GM18507 (cell line): ENCODE measurements at regions not wholly inside any gene's neighbourhood (a gene's known extent, or its start where the extent isn't known, plus 50 kb on each side); places are given as distances from the start of the nearest gene placed in this dataset.
"Not testable (repeated sequence)": the region's sequence is repeated elsewhere in the genome, so short reads cannot be mapped to it uniquely, and the experiment has no call there.

ENCODE experiments used
- DNase-seq: peaks from one replicate; pipeline ENCODE4 v3.0.0; 2011; ENCODE audit warnings: low read depth; ENCODE audit not compliant: insufficient read length; ENCODE audit errors: extremely low spot score
- FAIRE-seq: peaks from 2 replicates; lab custom pipeline; 2011; peaks lifted over from hg19 to GRCh38; lab: Jason Lieb, UNC

DNA sequence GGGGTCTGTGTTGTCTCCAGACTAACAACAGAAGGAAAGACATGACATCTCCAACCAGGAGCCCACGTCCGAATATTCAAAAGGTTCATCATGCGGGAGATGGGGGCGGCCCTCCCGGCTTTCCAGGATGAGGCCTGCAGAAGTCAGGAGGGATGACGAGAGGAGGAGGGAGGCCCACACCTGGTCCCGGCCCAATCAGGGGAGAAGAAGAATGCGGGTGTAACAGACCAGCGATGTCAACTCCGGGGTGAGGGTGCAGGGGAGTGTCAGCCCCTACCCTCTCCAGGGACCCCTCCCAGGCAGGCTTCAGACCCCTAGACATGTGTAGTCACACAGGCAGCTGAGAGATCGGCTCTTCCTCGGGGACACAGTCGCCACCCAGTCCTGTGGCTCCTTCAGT, 275.3 kb upstream of the ZNF507 start:
- FAIRE-seq (no peak), DNase-seq (no peak)

DNA sequence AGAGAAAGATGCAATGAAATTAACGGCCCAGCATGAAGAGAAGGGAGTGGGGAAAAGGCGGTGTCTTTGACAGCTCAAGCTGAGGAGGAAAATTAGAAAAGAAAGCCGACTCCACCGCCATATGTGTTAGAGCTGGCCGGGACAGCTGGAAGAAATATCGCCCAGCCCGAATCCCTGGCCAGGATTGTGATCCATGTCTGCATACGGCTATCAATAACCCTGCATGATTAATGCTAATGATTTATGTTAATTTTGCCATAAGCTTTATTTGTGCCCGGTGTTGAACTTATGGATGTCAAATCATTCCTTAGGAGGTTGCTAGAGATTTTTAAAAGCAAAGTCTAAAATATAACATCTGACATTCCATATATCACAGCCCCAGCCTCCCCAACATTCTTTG, 263.4 kb upstream of the ZNF507 start:
- DNase-seq: no peak
- FAIRE-seq: no peak

DNA sequence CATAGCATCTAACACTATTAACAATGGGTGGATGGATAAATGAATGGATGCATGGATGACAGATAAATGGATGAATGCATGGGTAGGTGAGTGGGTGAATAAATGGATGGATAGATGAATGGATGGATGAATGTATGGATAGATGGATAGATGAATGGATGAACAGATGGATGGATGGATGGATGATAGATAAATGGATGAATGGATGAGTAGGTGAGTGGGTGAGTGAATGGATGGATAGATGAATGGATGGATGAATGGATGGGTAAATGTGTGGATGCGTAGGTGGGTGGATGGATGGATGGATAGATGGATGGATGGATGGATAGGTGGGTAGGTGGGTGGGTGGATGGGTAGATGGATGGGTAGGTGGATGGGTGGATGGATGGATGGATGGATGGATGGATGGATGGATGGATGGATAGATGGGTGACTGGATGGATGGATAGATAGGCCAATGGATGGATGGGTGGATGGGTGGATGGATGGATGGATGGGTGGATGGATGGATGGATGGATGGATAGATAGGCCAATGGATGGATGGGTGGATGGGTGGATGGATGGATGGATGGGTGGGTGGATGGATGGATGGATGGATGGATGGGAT, 260.6 kb upstream of the ZNF507 start:
- DNase-seq, FAIRE-seq: not testable (repeated sequence)

DNA sequence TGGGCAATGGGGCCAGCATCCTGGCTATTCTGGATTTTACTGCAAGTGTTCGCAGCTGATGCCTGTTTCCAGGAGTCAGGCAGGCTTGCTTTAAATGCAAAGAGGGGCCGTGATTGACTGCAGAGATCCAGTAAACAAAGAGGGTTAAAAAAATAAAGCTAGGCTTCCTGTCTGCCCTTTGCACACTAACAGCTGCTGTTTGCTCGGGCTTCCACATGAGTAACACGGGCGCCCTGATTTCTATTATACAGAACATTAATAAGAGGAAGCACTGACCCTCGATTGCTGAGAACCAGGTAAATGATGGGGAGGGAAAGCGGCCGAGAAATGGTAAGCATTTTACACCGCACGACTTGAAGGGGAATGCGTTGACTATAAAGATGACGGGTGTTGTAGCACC, 254.2 kb upstream of the ZNF507 start:
- FAIRE-seq (no peak), DNase-seq (no peak)

DNA sequence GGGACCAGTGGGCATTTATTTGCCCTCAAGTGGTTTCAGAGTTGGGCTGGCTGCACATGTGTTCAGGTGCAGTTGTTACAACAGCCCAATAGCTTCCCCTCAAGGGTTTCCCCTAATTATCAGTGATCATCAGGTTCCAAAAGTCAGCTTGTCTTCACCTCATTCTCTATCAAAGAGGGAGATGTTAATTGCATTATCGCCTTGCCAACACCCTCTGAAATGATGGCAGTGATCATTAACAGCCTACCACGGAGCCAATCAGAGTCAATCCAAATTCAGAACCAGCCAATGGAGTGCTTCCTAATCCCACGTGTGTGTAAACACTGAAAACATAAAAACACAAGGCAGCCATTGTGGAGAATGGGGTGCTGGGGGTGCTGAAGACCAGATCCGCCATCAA, 248.4 kb upstream of the ZNF507 start:
- DNase-seq: no peak
- no peak for FAIRE-seq

DNA sequence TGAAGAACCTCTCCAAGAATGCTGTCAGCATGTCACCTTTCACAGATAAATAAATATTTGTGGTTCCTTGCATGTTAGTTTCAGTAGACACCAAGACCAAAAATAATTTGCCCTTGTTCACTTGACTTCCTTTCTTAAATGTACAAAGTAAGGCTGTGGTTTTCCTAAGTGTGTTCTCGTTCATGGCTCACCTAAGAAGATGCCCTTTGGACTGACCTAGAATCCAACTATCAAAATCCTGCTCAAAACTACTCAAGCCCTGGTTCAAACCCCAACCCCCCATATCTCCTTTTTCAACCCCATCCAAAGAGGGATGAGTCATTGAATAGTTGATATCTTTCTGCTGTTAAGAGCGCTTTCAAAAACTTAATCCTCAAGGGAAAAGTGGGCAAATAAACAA, 247.8 kb upstream of the ZNF507 start:
- no peak for DNase-seq
- FAIRE-seq: no peak

DNA sequence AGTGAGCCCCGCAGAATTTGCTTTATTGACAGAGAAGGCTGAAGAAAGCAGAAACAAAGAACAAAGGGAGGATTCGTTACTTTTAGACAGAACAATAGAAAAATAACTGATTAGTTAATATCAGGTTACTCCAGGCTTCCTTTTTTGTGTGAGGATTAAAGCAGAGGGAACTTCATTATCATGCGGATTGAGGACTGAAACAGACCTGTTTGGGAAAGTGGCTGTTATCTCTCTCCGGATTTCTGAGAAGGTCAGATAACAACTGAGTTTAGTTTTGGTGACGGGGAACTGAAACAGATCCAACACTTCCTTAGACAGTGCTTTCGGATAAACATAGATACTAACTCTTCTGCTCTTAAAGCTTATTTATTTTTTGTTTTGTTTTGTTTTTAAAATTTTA, 246.4 kb upstream of the ZNF507 start:
- no peak for DNase-seq
- FAIRE-seq: no peak

DNA sequence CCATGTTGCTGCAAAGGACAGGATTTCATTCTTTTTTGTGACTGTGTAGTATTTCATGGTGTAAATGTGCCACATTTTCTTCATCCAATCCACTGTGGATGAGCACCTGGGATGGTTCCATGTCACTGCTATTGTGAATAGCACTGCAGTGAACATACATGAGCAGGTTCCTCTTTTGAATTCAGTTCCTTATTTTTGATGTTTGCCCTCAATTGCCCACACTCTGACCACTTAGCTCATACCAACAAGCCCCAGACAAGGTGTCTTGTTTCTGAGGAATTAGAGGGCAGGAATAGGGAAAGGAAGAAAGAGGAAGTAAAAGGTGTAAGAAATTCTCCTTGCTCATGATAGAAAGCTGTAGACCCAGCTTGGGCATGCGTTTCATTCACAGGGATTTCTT, 244.2 kb upstream of the ZNF507 start:
- no peak for DNase-seq
- no peak for FAIRE-seq

DNA sequence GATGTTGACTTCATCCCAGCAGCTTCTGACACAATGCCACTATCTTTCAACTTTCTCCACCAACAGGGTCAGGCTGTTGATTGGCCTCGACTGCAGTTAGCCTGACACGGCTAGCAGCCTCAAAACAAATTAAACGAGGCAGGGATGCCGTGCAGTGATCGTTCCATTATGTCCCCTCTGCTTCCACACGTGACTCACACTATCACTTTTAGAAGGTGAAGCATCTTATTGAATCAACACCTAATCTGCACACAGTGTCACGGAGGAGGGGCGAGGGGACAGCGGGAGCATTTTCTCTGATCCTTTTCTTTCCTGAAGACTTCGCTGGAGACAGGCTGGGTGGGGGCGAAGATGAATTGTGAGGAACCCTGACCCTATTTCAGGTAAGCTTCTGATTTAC, 241.9 kb upstream of the ZNF507 start:
- no peak for DNase-seq
- FAIRE-seq: no peak

DNA sequence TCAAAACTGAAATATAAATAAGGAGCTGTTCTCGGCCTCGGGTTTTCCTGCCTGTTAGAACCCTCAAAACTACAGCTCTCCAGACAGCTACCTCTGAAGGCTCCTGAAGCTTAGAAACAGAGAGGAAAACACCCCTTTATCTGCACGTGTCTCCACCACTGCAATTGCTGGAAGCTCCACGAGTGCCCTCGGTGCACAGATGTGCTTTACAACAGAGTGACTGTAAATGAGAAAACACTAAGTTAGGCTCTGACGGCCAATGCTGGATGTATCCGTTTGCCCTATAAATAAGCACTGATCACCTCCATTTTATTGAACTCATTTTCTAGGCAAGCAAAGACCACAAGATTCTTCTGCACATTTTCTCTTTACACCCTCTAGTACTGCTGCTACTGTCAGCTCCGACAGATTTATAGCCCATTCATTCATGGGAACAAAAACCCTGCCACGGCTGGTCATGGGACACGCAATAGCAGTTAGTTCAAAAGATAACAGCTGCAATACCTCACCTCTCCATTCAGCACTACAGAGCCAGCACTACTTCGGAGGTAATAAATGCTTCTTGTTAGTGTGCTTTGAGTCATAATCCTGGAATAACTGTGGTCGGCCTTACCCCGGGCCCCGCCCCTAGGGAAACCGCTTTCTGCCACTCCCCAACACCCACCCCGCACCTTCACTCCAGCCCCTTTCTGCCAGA, 241.1 kb upstream of the ZNF507 start:
- FAIRE-seq (no peak), DNase-seq (no peak)

DNA sequence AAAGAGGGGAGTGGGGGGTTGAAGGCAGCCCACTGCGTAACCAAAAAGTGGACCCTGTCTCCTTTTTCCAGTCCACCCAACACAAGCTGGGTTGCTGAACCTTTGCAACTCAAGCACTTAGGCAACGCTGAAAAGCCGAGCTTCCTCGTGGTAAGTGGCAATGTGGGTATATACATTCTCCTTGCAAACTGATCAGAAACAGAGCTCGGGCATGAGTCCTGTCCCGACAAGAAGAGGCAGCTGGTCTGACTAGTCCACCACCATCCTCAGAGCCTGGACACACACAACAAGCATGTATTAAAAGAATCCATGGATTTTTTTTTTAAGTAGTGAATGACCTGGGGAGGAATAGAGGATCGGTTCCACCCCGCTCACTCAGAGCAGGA, 240.6 kb upstream of the ZNF507 start:
- FAIRE-seq (no peak), DNase-seq (no peak)

DNA sequence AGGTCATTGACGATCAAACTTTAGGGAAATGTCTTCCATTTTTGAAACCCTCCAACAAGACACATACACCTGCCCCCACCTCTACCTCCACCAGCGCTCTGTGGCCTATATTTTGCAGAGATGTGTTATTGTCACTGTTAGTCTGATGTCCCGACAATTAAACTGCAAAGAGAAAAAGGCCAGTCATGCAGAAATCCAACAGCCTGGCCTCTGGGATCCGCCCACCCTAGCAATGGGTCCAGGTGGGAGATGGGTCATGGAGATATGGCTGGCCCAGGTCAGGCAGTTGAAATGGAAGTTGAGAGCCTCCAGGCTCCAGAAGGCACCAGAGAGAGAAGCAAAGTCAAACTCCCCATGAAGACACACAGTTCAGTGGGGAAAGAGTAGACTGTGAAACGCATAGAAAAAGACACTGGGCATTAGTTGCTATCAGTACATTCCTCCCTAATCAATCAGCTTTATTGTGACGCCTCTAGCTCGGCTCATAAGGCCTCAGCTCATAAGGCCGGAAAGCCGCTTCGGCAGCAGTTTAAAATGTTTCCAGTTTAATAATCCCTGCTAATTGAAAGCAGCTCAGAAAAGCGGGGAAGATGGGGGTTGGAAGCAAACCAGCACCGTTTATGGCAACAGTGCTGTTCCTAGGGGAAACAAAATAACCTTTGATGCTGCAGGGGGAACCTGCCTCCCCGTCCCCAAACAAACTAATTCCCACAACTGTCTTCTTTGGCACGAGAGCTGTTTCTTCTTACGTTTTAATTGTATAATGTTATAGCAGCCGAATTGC, 239.7 kb upstream of the ZNF507 start:
- FAIRE-seq: no peak

DNA sequence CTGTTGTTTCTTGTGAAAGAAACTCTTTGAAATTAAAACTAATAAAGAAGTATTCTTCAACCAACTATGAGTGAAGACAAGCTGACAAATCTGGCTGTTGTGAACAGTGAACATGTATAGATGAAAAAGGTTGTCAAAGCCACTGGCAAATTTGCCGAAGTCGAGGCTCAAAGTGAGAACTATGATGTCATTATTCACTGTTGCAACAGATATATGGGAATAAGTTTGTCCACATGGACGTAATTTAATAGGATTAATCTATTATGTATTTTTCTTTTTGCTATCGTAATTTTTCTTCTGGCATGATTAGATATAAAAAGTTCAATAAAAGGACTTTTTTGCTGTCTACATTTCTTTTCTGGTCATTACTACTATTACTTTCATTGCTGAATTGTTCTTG, 223.2 kb upstream of the ZNF507 start:
- no peak for FAIRE-seq
- DNase-seq: no peak

More for the DNA sequence above, 239.7 kb upstream of the ZNF507 start:
- no peak for DNase-seq

DNA sequence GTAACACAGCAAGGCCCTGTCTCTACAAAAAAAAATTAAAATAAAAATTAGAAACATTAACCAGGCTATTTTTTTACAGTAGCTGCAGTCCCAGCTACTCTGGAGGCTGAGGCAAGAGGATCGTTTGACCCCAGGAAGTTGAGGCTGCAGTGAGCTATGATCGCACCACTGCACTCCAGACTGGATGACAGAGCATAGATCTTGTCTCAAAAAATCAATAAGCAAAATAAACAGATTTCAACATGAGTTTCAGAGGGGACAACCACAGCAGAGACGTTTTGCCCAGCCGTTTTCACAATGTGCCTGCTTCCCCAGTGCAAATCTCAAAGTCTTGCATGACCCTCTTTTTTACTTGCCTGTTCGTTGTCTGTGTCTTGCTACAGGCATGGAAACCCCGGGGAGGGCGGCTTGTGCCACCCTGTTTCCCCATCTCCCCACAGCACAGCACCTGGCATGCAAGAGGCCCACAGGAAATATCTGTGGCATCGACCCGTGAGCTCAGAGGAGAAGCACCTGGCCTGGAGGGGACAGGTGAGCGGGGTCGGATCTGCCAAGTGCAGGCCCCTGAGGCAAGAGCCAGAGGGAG, 222.0 kb upstream of the ZNF507 start:
- no peak for DNase-seq
- no peak for FAIRE-seq

DNA sequence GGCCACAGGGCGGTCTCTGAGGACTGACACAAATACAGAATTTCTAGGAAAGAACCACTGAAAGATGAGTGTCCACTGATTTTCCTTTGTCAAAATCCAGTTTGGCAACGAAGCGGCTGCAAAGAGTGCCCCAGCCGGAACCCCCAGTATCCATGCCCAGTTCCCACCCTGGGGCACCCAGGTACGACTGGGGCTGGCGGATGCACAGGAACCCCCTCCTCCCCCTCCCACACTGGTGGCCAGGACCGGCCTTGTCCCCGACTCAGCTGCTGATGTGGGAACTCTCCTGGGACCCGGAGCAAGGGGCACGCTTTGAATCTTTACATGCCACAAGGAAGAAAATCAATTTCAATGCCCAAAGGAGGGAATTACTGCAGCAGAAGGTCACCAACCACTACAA, 220.8 kb upstream of the ZNF507 start:
- FAIRE-seq: no peak
- DNase-seq: no peak

DNA sequence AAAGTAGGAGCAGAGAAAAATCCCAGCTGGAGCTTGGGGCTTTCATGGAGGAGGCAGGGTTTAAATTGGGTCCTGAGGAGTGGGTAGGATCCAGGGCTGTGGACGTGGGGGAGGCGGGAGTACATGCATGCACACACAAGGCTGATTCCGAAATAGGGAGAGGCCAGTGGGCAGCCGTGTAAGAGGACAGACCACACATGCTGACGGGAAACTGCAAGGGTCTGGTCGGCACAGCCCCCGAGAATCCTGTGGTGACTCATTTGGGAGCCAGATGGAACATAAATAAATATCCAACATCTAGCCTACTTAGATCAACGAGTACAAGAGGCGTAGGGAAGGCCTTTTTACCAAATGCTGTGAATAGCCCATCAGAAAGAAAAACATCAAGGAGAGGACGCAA, 216.3 kb upstream of the ZNF507 start:
- DNase-seq (no peak), FAIRE-seq (no peak)

DNA sequence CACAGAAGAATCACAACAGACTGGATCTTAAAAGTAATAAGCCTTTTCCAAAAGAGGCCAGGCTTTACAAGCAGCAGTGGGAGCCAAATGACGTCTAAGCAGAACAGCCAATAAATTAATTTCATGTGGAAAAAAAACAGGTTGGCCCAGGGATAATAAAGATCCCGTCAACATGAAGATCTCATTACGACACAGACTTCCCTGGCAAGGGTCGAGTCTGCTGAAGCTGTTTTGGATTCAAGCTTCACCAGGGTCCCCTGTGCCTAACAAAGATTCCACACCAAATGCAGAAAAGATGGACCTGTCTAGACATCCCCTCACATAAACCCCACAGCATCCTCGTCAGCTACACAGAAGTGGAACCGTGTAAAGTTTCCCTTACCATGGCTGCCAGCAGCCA, 215.1 kb upstream of the ZNF507 start:
- FAIRE-seq: no peak

DNA sequence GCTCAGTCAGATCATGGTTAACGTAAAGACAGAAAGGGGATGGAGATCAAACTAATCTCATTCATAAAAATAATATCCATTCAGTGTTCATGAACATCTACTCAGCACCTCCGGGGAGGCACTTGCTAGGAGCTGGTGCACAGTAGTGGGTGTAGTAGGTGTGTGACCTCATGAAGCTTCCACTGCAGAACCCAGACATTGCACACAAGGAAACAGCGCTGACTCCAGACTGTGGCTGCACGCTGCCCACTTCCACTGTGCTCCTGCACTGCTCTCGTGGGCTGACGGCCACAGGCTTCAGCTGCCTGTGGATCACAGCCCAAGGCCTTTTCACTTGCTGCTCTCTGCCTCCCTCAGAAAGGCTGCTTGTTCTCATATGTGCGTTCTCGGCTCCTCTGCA, 214.4 kb upstream of the ZNF507 start:
- FAIRE-seq: no peak
- no peak for DNase-seq

More for the DNA sequence above, 215.1 kb upstream of the ZNF507 start:
- DNase-seq: no peak

DNA sequence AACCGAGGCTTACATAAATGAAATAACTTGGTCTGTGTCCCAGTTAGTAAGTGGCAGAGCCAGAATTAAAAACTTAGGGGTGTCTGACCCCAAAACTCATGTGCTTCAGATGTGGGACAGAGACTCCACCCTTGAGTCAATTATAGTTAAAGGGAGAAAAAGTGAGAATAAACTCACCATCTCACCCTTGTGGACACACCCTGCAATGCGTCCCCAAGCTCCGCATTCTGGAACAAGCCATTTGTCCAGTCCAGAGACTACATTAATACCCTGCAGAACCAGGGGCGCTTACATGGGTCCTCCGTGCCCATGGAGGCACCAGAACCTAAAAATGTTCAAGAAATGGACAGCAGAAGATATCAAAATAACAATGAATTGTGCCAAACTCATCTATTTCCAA, 207.0 kb upstream of the ZNF507 start:
- no peak for DNase-seq
- no peak for FAIRE-seq

DNA sequence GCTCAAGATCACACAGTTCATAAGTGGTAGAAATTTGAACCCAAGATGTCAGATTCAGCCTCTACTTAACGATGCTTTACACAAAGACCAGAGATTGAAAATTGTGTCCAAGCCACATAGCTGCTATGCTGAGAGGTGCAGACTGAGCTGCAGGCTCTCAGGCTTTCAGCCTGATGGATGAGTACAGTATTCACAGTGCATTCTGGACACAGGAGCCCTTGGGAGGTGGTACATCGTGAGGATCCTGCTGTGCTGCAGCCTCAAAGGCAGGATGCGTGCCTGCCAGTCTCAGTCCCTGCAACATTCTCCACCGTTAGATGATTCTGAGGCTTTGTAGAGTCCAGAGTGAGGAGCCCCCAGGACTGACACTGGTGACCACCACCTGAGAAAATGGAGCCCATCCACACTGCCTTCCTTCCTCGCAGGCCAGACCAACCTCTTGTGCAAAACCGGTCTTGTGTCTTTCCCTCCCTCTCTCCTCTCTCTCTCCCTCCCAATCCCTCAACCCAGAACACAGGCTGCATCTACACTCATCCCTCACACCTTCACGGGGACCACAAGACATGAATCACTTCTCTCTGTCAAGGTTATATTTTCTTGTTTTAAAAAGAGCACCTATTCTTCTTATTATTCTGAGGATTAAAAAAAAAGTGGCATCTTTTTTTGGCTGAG, 203.4 kb upstream of the ZNF507 start:
- FAIRE-seq (no peak), DNase-seq (no peak)
